Fibroblast of lung (primary cell): ENCODE measurements at regions not wholly inside any gene's neighbourhood (a gene's known extent, or its start where the extent isn't known, plus 50 kb on each side); places are given as distances from the start of the nearest gene placed in this dataset.
A peak's percentile ranks its signal among the peaks of the same experiment; 100 is the strongest.

ENCODE experiments used
- DNase-seq, 2 donors: peaks; one replicate each; pipeline versions ENCODE4 v3.0.0 to v3.0.0-alpha.2; 2010; ENCODE audit warnings: low read depth in 2 of 2
- H2AFZ ChIP-seq: 2 replicates; pipeline ENCODE4 v1.5.1; 2012; ENCODE audit warnings: low read length, control low read depth, inconsistent platforms
- H3K27ac ChIP-seq: 2 replicates; pipeline ENCODE4 v1.5.1; 2011; ENCODE audit warnings: low read length, control low read depth; ENCODE audit not compliant: insufficient read depth
- H3K27me3 ChIP-seq: 2 replicates; pipeline ENCODE4 v1.5.1; 2011; ENCODE audit warnings: mild to moderate bottlenecking, low read length; ENCODE audit not compliant: control insufficient read depth, insufficient read depth
- H3K36me3 ChIP-seq: 2 replicates; pipeline ENCODE4 v1.5.1; 2011; ENCODE audit warnings: low read length; ENCODE audit not compliant: control insufficient read depth, insufficient read depth
- H3K4me1 ChIP-seq: 2 replicates; pipeline ENCODE4 v1.5.1; 2011; ENCODE audit warnings: low read length; ENCODE audit not compliant: control insufficient read depth, insufficient read depth; ENCODE audit errors: extremely low read depth
- H3K4me2 ChIP-seq: 2 replicates; pipeline ENCODE4 v1.5.1; 2011; ENCODE audit warnings: low read length, control low read depth; ENCODE audit not compliant: insufficient read depth; ENCODE audit errors: extremely low read depth
- H3K4me3 ChIP-seq, 4 experiments: fragments of 200-600 bp in 1 of 4; sonication (generic) in 1 of 4; replicated peaks in 1 of 4; 2 replicates each; pipeline ENCODE4 v1.5.1; 2011 to 2016; ENCODE audit warnings: low read length in 4 of 4, low read depth in 3 of 4, mild to moderate bottlenecking in 3 of 4, control low read depth in 2 of 4, inconsistent platforms in 1 of 4, mixed read lengths in 1 of 4; ENCODE audit not compliant: insufficient read depth in 1 of 4; ENCODE audit errors: control extremely low read depth in 1 of 4
- H3K79me2 ChIP-seq: 2 replicates; pipeline ENCODE4 v1.5.1; 2012; ENCODE audit warnings: mild to moderate bottlenecking, low read length, inconsistent platforms; ENCODE audit not compliant: control insufficient read depth, insufficient read depth
- H3K9ac ChIP-seq: 2 replicates; pipeline ENCODE4 v1.5.1; 2011; ENCODE audit warnings: mild to moderate bottlenecking, low read length, control low read depth; ENCODE audit not compliant: insufficient read depth
- H3K9me3 ChIP-seq: 2 replicates; pipeline ENCODE4 v1.5.1; 2012; ENCODE audit warnings: low read depth, low read length; ENCODE audit not compliant: control insufficient read depth, insufficient read depth
- H4K20me1 ChIP-seq: 2 replicates; pipeline ENCODE4 v1.5.1; 2011; ENCODE audit warnings: low read length; ENCODE audit not compliant: control insufficient read depth, insufficient read depth; ENCODE audit errors: extremely low read depth
- CTCF ChIP-seq, 2 donors: IDR thresholded peaks in 1 of 2; conservative IDR thresholded peaks in 1 of 2; 1 replicate in 1 of 2; 2 replicates in 1 of 2; pipeline ENCODE4 v1.5.1; 2011 to 2012; ENCODE audit warnings: low read length in 2 of 2, control low read depth in 1 of 2, inconsistent platforms in 1 of 2, low read depth in 1 of 2, mild to moderate bottlenecking in 1 of 2
- EZH2 ChIP-seq: IDR thresholded peaks from 2 replicates; pipeline ENCODE4 v1.5.1; 2012; ENCODE audit warnings: low read length, control low read depth, mild to moderate bottlenecking; ENCODE audit errors: missing control alignments

GRCh38 chr11:82045748-82046457, 687.8 kb downstream of the FAM181B start:
- DNase-seq: peak in 1 of 2 donors; percentile 3
- H3K4me3 ChIP-seq: no peak overlapping the region
- no peak for TF ChIP-seq EZH2
- TF ChIP-seq CTCF (conservative IDR thresholded peaks at IDR 0.05 in 1 of 2, IDR thresholded peaks at IDR 0.05 in 1 of 2; ENCODE audit: low read depth in 1 of 2, low read length in 2 of 2): no peak

DNA sequence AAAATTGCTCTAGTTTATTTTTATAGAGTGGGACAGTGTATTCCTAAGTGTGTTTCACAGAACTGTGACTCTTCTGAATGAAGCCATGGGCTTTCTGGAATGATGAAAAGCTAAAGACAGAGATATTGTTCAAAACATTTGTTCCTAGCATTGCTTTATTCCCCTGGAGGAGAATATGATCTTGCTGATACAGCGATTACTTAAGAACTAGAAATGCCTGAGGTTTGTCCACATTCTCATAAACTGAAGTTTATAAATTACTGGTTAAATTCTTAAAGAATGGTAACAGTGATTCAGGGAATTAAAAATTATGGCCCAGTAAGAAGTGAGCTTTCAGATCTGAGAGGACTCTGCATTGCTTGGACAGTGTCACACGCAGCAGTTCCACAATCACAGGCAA, 690.3 kb downstream of the FAM181B start:
- H3K9ac ChIP-seq: no peak overlapping the region
- TF ChIP-seq CTCF (conservative IDR thresholded peaks at IDR 0.05 in 1 of 2, IDR thresholded peaks at IDR 0.05 in 1 of 2; ENCODE audit: low read depth in 1 of 2, low read length in 2 of 2): no peak
- no peak for TF ChIP-seq EZH2
- no peaks in the 10 kb centered on the region for H3K27me3 ChIP-seq
- H3K27ac ChIP-seq: no peak overlapping the region
- no peaks in the 10 kb centered on the region for H4K20me1 ChIP-seq
- H2AFZ ChIP-seq: no peak overlapping the region
- no peaks in the 10 kb centered on the region for H3K9me3 ChIP-seq
- no peak overlapping the region for H3K4me3 ChIP-seq
- H3K4me2 ChIP-seq: no peak overlapping the region
- H3K36me3 ChIP-seq: no peaks in the 10 kb centered on the region
- DNase-seq: peak; percentile 17 to 35
- no peaks in the 10 kb centered on the region for H3K79me2 ChIP-seq
- H3K4me1 ChIP-seq: no peaks in the 10 kb centered on the region

More at GRCh38 chr11:82045748-82046457, 687.8 kb downstream of the FAM181B start:
- Histone ChIP-seq H3K4me1 (no peaks in the 10 kb centered on the region), H2AFZ (no peak overlapping the region), H3K36me3 (no peaks in the 10 kb centered on the region), H3K9me3 (no peaks in the 10 kb centered on the region), H3K27me3 (no peaks in the 10 kb centered on the region), H4K20me1 (no peaks in the 10 kb centered on the region), H3K4me2 (no peak overlapping the region), H3K27ac (no peak overlapping the region), H3K9ac (no peak overlapping the region), H3K79me2 (no peaks in the 10 kb centered on the region)

GRCh38 chr11:82041764-82042163, 691.9 kb downstream of the FAM181B start:
- no peak for TF ChIP-seq CTCF (conservative IDR thresholded peaks at IDR 0.05 in 1 of 2, IDR thresholded peaks at IDR 0.05 in 1 of 2; ENCODE audit: low read depth in 1 of 2, low read length in 2 of 2)
- TF ChIP-seq EZH2: no peak

More at GRCh38 chr11:82041764-82042163, 691.9 kb downstream of the FAM181B start:
- H3K4me1 ChIP-seq: no peaks in the 10 kb centered on the region
- H3K27me3 ChIP-seq: no peaks in the 10 kb centered on the region
- H3K79me2 ChIP-seq: no peaks in the 10 kb centered on the region
- H3K9me3 ChIP-seq: no peaks in the 10 kb centered on the region
- H3K4me3 ChIP-seq: no peak overlapping the region
- no peak for DNase-seq
- H4K20me1 ChIP-seq: no peaks in the 10 kb centered on the region
- H3K36me3 ChIP-seq: no peaks in the 10 kb centered on the region
- no peak overlapping the region for H2AFZ ChIP-seq
- no peak overlapping the region for H3K27ac ChIP-seq
- H3K4me2 ChIP-seq: no peak overlapping the region
- H3K9ac ChIP-seq: no peak overlapping the region
